ENCODE measurements at regions not wholly inside any gene's neighbourhood (a gene's known extent, or its start where the extent isn't known, plus 50 kb on each side); places are given as distances from the start of the nearest gene placed in this dataset.

GRCh38 chr14:62017651-62018230 lies 255.5 kb downstream of the SNAPC1 start:
- TF ChIP-seq, protein P1, sequence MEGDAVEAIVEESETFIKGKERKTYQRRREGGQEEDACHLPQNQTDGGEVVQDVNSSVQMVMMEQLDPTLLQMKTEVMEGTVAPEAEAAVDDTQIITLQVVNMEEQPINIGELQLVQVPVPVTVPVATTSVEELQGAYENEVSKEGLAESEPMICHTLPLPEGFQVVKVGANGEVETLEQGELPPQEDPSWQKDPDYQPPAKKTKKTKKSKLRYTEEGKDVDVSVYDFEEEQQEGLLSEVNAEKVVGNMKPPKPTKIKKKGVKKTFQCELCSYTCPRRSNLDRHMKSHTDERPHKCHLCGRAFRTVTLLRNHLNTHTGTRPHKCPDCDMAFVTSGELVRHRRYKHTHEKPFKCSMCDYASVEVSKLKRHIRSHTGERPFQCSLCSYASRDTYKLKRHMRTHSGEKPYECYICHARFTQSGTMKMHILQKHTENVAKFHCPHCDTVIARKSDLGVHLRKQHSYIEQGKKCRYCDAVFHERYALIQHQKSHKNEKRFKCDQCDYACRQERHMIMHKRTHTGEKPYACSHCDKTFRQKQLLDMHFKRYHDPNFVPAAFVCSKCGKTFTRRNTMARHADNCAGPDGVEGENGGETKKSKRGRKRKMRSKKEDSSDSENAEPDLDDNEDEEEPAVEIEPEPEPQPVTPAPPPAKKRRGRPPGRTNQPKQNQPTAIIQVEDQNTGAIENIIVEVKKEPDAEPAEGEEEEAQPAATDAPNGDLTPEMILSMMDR (IDR thresholded peaks at IDR 0.05): no peak

GRCh38 chr14:62018606-62019005 lies 256.4 kb downstream of the SNAPC1 start:
- TF ChIP-seq, protein P1 (IDR thresholded peaks at IDR 0.05): no peak

DNA sequence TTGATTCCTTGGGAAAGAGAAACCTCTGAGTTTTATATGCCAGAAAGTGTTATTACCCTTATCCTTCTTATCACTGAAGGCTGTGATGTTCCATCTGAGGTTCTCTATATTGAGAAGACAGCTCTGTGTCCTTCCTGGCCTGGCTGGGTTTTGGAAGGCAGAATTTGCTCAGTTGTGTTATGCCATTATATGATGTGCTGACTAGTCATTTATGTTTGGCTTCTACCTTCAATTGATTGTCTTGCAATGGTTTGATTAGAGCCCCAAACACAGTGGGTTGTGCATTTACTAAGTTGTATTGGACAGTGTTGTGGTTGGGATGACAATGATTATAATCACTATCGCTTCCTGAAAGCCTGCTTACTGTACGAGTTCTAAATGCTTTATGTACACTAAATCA lies 265.7 kb downstream of the SNAPC1 start:
- TF ChIP-seq, protein P1 (IDR thresholded peaks at IDR 0.05): no peak

- TF ChIP-seq, protein P1 (IDR thresholded peaks at IDR 0.05): no peak
Measured at GRCh38 chr14:62029569-62029924, 267.3 kb downstream of the SNAPC1 start.

DNA sequence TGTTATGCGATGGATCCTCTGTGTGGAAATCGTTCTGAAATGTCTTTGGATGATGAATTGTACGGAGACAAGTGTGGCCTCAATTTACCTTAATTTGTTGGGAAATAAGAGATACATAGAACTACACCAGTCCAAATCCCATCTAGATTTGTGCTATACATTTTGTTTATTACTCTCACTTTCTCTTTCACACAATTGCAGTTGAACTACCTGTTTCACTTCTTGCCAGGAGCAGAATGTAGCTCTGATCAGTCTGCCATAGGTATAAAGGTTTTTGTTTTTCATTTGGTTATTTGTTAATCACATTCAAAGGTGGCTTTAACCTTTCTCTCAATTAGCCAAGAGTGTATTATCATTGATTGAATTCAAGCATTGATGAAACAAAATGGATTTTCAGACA lies 268.2 kb downstream of the SNAPC1 start:
- TF ChIP-seq, protein P1 (IDR thresholded peaks at IDR 0.05): no peak

- TF ChIP-seq, protein P1 (IDR thresholded peaks at IDR 0.05): no peak
Measured at GRCh38 chr14:62031504-62031903, 269.3 kb downstream of the SNAPC1 start.

DNA sequence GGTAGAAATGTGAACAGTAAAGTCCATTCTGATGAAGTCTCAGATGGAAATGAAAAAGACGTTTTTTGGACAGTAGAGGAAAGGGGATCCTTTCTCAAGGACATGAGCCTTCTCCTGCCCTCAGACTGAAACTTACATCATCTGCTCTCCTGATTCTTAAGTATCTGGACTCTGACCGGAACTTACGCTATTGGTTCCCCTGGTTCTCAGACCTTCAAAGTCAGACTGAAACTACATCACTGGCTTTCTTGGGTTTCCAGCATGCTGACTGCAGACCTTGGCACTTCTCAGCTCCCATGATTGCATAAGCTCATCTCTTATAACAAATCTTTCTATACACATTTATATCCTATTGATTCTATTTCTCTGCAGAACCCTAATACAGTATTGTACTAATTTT lies 291.0 kb downstream of the SNAPC1 start:
- TF ChIP-seq, protein P1 (IDR thresholded peaks at IDR 0.05): no peak

- TF ChIP-seq, protein P1 (IDR thresholded peaks at IDR 0.05): no peak
Measured at GRCh38 chr14:62056789-62057188, 294.6 kb downstream of the SNAPC1 start.

Data from LNCAP (cell line).